Retinal pigment epithelial cell (primary cell): ENCODE measurements at regions not wholly inside any gene's neighbourhood (a gene's known extent, or its start where the extent isn't known, plus 50 kb on each side); places are given as distances from the start of the nearest gene placed in this dataset.

Source experiments
- DNase-seq: peaks from one replicate; pipeline ENCODE4 v3.0.0-alpha.2; 2010; ENCODE audit warnings: low read depth
- H3K4me3 ChIP-seq: 2 replicates; pipeline ENCODE4 v1.5.1; 2011; ENCODE audit warnings: mild to moderate bottlenecking, low read length, control low read depth, moderate library complexity
- TF ChIP-seq, protein P1 (sequence below): conservative IDR thresholded peaks from 2 replicates; pipeline ENCODE4 v1.5.1; 2011; ENCODE audit warnings: low read depth, low read length, control low read depth, inconsistent platforms

- H3K4me3 ChIP-seq: no peak overlapping the region
- TF ChIP-seq, protein P1, sequence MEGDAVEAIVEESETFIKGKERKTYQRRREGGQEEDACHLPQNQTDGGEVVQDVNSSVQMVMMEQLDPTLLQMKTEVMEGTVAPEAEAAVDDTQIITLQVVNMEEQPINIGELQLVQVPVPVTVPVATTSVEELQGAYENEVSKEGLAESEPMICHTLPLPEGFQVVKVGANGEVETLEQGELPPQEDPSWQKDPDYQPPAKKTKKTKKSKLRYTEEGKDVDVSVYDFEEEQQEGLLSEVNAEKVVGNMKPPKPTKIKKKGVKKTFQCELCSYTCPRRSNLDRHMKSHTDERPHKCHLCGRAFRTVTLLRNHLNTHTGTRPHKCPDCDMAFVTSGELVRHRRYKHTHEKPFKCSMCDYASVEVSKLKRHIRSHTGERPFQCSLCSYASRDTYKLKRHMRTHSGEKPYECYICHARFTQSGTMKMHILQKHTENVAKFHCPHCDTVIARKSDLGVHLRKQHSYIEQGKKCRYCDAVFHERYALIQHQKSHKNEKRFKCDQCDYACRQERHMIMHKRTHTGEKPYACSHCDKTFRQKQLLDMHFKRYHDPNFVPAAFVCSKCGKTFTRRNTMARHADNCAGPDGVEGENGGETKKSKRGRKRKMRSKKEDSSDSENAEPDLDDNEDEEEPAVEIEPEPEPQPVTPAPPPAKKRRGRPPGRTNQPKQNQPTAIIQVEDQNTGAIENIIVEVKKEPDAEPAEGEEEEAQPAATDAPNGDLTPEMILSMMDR: no peak
- DNase-seq: no peak
Measured at GRCh38 chr2:134776836-134777235, 58.0 kb upstream of the TMEM163 start.

DNA sequence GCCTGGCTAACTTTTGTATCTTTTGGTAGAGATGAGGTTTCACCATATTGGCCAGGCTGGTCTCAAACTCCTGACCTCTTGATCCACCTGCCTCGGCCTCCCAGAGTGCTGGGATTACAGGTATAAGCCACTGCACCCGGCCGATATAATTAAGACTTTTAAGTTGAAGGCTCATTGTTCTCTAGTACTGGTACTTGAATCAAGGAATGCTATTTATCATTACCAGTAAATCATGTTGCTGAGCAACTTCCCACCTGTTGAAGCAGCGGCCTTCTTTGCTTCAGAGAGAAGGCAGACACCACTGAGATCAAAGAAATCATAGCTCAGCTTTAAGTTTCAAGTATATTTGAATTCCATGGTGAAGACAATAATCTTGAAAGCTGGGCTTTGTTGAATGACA is 58.8 kb upstream of the TMEM163 start:
- H3K4me3 ChIP-seq: no peak overlapping the region
- DNase-seq: no peak
- TF ChIP-seq, protein P1: no peak

DNA sequence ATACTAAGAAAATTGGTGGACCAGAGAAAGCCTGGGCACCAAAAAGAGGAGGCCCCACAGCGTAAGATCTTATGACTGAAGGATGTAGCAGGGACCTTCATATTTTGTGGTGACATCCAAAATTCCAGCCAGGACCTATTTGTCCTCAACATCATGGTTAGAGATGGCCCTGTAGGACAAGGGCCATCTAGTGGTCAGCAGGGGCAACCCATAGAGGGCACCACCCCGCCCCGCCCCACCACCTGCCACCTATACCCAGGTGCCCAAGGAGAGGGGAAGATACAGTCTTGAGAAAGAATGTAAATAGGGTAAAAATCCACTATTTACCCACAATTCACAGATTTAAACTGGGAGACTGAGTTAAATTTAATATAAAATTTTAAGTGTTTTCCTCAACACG is 59.6 kb upstream of the TMEM163 start:
- TF ChIP-seq, protein P1: peak; percentile 47

GRCh38 chr2:134780972-134781371 is 57.4 kb upstream of the ACMSD start:
- TF ChIP-seq, protein P1: no peak
- H3K4me3 ChIP-seq: no peak overlapping the region
- DNase-seq: no peak

More for the DNA sequence above, 59.6 kb upstream of the TMEM163 start:
- H3K4me3 ChIP-seq: no peak overlapping the region
- DNase-seq: no peak

- no peak overlapping the region for H3K4me3 ChIP-seq
- DNase-seq: no peak
- TF ChIP-seq, protein P1: no peak
Measured at GRCh38 chr2:134782107-134782506, 56.3 kb upstream of the ACMSD start.

GRCh38 chr2:134782792-134783191 is 55.6 kb upstream of the ACMSD start:
- no peak for DNase-seq
- TF ChIP-seq, protein P1: peak; percentile 40
- H3K4me3 ChIP-seq: no peak overlapping the region

DNA sequence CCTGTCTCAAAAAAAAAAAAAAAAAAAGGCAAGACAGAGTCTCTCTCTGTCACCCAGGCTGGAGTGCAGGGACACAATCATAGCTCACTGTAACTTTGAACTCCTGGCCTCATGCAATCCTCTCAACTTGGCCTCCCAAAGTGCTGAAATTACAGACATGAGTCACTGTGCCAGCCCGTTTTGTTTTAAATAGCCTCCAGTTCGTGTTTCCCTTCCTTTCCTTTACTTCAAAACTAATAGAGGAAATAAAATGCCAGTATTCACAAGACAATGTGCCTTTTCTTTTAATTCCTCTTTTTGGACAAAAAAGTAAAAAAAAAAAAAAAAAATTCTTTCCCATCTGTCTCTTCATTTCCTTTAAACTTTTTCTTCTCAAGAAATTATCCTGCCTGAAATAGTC is 54.5 kb upstream of the ACMSD start:
- no peak for DNase-seq
- H3K4me3 ChIP-seq: no peak overlapping the region
- TF ChIP-seq, protein P1: no peak
